ENCODE measurements at regions not wholly inside any gene's neighbourhood (a gene's known extent, or its start where the extent isn't known, plus 50 kb on each side); places are given as distances from the start of the nearest gene placed in this dataset.
"Not testable (repeated sequence)": the region's sequence is repeated elsewhere in the genome, so short reads cannot be mapped to it uniquely, and the experiment has no call there.

DNA sequence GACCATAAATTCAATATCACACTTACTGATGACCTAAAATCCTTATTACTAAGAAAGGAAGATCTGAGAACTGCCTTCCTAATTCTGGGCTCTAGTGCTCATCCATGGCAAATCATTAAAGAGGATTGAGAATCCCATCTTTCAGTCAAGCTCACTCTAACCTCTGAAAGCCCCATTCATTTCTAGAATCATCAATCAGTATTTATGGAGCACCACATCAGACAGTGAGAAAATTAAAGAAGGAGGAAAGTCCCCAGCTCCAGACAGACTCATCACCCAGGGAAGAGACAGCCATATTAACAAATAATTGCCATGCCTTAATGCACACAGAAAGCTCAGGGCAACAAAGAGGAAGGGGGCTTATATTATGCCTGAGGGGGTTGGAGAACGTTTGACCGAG lies 256.1 kb upstream of the SOX9 start:
- no peak for DNase-seq (ENCODE audit: low read depth)

DNA sequence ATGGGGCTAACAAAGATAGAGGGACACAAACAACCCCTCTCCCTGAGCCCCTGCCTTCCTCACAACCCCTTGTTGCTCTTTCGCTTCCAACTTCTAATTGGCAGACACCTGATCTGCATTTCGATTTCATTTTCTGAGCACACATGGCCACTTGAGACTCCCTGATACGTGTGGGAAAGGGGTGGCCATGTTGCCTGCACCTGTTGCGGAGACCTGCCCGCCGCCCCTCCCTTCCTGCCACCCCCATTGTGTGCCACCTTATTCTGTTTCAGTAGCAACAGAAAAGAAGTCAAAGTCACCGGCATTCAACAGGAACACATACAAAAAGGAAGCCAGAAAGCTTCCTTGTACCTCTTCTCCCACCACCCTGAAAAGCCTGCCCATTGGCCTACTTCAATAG lies 254.7 kb upstream of the SOX9 start:
- DNase-seq (ENCODE audit: low read depth), result no peak

DNA sequence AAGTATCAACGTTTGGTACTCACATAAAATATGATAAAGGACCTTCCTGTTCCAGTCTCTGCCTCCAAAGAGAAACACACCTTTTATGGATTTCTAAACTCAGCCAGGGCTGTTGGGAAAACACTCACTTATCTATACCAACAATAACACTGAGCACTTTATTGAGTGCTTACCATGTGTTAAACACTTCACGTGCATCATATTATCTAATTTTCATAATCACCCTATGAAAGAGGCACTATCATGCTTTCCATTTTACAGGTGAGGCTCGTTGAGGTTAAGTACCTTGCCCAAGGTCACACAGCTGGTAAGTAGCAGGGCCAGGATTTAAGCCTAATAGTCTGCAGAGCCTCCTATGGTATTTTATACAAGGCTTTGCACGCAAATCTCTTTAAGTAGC lies 251.5 kb upstream of the SOX9 start:
- DNase-seq (ENCODE audit: low read depth), result no peak

DNA sequence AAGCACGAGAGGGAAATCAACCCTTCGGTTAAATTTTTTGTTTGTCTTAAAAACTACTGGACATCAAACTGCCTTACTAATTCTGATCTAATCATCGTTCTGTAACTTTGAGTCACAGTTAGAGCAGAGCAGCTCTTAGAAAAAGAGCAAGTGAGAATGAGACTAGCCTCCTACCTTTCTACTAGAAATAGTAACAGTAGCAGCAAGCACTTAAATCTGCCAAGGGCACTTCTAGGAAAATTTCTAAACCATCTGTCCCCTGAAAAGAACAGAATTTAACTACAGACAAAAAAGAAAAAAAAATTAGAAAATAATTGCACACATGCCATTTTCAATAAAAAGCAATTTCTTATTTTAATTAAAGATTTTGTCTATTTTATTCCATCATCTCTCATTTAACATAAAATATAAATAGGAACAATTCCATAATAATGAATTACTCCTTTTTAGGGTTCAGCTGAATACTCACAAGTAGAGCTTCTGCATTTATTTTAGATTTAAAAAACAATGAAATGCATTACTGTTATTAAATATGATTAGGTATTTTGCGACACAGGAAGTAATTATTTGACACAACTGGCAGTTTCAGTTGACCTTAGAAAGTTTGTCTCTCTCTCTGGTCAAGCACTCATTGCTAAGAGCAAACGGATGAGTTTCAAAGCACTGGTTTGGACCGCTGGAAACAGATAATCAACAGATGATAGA lies 250.8 kb upstream of the SOX9 start:
- no peak for DNase-seq (ENCODE audit: low read depth)

DNA sequence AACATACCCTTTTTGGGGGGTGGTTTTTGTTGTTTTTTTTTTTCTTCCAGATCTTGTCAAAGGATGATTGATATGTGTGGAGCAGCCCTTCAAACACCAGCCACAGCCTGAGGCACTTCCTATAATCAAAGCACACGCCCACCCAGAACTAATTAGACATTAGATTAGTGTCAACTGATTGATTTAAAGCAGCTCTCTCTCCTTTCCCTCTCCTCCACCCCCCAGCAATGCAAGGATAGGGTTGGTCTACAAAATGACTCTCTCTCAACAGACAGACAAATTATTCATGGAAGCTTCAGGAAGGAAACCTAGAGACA lies 250.3 kb upstream of the SOX9 start:
- DNase-seq (ENCODE audit: low read depth), result no peak

DNA sequence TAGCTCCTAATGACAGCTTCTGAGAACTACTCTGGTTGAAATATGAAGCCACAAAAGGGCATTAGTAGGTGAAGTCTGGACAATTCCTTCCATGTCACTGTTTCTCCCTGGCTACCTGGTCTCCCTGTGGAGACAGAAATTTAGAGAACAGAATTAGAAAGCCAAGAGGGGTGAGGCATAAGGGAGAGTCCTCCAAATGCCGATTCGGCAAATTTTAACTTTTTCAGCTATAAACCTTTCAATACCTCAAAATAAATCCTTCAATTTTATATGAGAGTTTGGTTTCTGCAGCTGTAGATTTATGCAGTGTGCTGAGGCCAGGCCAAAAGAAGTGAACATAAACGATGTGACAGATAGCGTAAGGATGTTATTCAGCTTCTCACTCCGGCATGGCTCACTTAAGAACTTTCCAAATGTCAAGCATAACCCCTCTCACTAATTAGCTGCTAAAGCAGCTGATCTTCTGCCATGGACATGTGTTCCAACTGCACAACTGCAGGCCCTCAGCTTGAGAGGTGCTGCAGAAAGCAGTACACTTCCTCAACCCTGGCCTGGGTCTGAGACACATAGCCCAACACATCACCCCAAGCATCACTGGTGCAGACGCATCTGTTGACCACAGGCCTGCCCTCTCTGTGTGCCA lies 247.9 kb upstream of the SOX9 start:
- DNase-seq (ENCODE audit: low read depth), result no peak

DNA sequence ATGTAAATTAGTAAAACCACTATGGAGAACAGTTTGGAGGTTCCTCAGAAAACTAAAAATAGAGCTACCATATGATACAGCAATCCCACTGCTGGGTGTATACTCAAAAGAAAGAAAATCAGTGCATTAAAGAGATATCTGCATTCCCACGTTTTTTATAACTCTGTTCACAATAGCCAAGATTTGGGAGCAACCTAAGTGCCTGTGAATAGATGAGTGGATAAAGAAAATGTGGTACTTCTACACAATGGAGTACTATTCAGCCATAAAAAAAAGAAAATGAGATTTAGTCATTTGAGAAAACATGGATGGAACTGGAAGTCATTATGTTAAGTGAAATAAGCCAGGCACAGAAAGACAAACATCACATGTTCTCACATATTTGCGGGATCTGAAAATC lies 246.0 kb upstream of the SOX9 start:
- DNase-seq (ENCODE audit: low read depth), result not testable (repeated sequence)

DNA sequence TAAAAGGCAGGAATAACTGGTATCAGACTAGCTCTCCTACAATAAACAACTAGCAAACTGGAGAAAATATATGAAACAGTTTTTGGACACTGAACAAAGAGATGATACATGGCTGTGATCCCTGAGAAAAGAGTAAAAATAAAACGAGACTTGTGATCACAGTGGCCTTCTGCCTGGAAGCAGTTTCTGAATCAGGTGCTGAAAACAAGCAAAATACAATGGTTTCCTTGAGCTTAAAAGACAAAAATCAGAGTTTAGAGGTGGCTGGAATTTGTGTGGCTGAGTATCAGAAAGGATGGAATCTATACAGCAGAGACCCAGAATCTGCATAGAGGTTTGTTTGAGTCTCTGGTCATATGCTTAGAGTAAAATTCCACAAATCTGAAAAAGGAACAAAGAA lies 242.5 kb upstream of the SOX9 start:
- DNase-seq (ENCODE audit: low read depth), result no peak

DNA sequence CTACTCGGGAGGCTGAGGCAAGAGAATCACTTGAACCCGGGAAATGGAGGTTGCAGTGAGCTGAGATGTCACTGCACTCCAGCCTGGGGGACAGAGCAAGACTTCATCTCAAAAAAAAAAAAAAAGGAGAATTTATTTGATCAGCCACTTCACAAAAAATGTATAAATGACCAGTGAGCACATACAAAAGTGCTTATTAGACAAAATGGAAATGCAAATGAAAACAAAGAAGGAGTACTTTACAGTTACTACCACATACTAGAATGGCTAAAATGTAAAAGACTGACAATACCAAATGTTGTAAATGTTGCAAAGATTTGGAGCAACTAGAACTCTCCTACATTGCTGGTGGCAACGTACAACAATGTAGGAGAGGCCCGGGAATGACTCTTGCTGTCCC lies 241.8 kb upstream of the SOX9 start:
- DNase-seq (ENCODE audit: low read depth), result no peak

DNA sequence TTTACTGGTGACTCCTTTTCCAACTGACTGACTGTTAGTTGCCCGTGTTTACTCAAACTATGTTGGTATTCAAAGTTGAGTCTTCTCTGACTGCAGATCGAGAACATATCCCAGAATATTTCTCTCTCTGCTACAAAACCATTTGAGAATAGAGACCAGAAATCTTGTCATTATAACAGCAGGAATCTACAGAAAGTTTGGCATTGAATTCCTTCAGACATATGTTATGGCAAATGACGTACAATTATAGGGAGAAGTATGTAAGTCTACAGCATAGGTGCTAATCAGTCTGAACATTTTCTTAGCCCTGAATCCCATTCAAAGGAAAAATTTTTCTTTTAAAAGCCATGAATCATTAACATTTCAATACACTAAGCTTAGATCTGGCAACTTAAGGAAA lies 239.8 kb upstream of the SOX9 start:
- no peak for DNase-seq (ENCODE audit: low read depth)

DNA sequence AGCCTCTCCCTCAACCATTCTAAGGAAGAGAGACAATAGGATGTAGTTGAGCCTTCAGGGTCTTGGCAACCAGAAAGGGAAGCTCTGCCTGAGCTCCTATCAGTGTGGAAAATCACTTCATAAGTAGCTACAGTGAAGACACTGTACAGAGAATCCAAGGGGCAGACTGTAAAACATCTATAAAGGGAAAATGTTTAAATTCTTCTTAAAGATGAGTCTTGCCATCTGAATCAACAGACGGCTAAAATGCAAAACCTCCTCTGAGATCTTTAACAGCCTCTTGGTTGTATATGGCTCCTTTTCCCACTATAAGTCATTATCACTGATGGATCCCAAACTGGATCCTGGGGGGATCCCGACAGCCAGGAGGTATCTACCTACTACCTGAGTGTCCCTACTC lies 239.2 kb upstream of the SOX9 start:
- no peak for DNase-seq (ENCODE audit: low read depth)

DNA sequence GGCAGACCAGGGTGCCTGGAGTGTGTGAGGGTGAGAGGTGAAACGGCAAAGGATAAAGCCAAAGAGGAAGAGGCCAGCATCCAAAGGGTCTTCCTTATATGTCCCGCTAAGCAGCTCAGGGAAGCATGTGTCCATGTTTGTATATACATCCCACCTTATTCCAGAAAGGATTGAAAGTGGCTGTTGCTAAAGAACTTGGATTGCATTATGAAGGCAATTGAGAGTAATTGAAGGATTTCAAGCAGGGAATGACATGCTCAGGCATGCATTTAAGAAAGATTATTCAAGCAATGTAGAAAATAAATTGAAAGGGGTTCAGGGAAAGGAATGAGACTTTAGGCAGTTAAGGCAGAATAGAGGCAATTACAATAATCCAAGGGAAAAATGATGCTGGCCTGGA lies 237.6 kb upstream of the SOX9 start:
- no peak for DNase-seq (ENCODE audit: low read depth)

DNA sequence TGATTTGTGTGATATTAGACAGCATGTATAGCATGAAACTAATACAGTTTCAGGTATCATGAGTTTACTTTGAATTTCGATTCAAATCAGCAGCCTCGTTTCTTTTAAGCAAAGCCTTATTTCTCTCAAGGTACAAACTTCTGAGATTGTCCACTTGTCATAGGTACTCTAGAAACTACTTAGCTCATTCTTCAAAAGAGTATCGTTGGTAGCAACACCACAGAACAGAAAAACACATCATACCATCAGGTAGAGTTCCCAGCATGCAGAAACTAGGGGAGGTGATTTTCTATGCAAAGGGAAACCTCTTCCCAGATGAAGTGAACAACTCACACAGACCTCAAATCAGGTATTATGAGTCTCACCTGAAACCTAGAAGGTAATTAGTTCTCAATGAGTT lies 237.0 kb upstream of the SOX9 start:
- DNase-seq (ENCODE audit: low read depth), result no peak

DNA sequence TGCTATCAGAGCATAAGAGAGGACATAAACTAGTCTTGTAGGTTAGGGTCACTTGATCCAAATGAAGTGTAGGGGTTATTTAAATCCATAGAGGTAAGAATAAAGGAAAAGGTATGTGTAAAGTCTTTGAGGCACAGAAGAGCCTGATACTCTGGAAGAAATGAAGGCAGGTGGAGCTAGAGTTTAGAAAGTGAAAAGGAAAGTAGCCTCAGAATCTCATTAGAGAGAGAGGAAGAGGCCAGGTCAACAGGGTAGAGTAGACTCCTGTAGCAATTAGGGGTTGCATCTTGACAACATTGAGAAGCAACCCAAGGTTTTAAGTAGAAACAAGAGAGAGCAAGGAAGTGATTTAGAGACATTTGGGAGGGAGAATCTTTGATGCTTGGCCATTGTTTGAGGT lies 235.2 kb upstream of the SOX9 start:
- DNase-seq (ENCODE audit: low read depth), result no peak

DNA sequence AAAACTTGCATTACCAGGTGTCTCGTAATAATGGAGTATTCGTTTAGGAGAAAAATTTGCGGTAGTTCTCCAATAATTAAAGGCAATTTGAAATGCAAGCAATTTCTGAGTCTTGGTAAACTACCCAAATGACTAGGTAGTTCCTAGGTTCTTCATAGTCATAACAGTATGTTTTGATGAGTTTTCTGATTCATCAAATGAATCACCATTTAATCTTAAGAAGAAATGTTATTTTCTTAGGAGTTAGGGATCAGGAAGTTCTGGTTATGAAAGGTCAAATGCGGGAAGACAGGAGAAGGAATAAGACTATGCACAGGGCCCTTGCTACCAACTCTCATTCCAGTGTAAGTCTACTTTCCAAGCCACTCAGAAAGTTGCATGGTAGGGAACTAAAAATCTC lies 221.5 kb upstream of the SOX9 start:
- DNase-seq (ENCODE audit: low read depth), result no peak

DNA sequence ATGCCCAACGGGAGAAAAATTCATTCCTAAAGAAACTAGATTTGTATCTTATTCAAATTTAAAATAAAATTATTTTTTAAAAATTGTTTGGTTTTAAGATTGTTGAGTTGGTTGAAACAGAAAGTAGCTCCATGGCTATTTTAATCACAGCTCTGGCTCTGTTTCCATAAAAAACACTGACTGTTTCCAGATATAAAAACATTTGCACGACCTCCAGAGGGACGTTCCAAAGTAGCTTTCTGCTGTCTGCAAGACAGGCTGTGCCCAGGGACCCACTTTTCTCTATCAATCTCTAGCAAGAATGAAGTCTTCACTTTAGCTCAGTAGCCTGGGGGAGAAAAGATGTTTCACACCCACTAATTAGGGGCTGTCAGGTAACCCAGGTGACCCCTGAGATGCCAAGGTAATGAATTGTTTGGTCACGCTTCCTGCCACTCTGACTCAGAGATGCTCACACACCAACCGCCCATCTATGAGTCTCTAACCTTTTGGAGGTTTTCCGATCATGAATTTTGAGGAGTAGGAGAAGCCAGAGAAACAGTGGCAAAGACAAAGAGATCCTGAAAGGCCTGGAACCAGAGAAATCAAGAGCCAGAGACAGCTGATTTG lies 220.1 kb upstream of the SOX9 start:
- no peak for DNase-seq (ENCODE audit: low read depth)

DNA sequence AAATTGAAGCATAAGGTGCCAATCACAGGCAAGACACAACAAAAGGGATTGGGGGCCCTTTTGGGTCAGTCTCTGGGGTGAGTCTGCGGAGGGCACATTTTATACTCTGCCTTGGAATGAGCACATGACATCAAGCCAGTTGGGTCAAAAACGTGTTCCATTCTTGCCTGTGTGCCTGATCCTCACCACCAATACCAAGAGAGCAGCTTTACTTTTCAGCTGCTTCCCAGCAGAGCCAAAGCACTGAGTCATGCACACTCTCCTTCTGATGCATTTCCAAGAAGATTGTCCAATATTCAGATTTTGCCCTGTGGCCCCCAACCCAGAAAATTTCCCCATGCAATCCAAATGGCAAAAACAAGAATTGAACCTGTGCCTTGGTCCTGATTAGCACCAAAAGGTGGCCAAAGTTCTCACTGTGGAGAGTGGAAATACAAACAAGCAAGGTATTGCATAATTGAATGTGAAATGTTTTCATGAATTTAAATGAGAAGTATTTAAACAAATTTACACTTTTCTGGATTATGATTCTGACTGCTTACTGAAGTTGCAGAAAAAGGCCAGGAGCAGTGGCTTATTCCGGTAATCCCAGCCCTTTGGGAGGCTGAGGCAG lies 217.8 kb upstream of the SOX9 start:
- no peak for DNase-seq (ENCODE audit: low read depth)

DNA sequence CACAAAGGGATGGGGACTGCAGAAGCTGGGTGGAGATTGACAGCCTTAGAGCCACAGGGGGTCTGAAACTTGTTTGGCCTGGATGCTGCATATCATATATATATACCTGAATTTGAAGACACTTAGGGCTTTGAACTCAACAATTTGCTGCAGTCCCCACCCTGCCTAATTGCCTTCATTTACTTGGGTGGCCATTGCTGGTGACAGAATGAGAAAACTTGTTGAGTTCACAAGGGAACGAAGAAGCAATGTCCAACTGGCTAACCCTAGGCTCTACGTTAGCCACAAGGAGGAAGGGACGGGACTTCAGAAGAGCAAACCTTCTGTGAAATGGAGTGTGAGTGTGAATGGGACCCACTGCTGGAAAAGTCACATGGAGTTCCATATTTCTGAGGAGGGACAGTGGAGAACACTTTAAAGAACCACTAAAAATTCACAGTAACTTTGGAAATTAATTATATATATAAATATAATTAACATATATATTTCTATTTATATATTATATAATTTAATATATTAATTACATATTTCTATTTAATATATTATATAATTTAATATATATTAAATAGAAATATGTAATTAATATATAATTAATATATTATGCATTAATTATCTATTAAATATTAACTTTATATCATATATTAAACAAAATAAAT lies 215.3 kb upstream of the SOX9 start:
- DNase-seq (ENCODE audit: low read depth), result no peak

DNA sequence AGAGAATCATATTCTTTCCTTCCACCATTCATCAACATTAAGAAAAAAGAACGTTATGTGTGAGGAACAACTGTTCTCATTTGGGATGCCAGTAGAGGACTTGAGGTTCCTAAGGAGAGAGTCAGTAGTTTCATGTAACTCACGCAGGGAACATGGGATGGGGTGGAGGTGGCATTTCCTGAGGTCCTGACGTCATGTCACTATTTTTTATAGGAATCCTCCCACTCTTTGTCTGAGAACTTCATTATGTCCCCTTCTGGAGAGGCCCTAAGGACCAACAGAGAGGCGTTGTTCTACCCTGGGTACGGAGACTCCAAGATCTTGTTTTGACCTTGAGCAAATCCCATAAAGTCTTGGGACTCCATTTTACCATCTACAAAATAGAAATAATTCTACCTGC lies 211.7 kb upstream of the SOX9 start:
- no peak for DNase-seq (ENCODE audit: low read depth)

DNA sequence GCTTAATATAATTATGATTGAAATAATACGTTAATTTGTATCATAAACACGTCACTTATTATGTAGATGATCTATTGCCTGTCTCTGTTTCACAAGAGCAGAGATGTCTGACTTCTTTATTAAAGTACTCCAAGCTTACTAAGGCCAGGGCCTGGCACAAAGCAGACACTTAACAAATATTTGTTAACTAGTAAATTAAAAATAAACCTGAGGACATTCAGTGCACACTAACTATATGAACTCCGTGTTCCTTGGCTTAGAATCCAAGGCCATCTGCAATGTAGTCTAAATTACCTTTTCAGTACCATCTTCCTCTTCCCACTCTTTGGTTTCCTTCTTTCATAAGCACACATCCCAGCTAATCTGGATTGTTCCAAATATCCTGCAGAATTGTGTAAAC lies 210.8 kb upstream of the SOX9 start:
- no peak for DNase-seq (ENCODE audit: low read depth)

DNA sequence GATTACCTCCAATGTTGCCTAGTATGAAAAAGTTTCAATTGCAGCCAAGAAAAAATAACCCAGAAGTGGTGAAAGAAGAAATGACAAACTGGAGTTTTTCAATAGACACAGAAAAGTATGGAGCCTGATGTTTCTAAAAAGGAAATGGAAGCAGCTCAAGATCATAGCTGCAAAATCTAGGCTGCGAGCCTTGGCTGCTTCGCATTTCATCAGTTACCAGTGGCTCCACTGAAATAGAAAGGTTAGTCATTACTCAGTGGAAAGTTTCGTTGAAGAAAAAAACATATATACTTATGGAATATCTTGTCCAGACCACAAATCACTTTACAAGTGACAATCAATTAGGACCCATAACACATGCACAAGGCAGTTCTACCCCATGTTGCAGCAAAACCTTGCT lies 206.8 kb upstream of the SOX9 start:
- no peak for DNase-seq (ENCODE audit: low read depth)

DNA sequence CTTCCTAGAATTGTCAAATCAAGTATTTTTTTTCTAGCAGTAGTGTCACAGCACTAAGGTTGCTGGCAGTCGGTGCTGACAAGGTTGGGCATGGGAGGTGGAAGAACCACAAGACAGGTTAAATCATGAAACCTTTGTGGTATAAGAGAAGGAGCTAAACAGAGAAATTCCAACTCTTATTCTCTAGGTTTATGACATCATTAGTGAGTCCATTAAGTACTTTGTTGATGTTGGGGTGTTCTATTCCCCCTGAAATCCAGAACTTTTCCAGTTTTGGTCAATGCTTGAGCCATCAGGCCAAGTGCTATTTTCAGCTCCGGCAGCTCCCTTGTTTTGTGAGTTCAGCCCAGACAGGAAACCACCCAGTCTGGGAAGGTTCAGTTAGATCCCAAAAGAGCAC lies 206.0 kb upstream of the SOX9 start:
- no peak for DNase-seq (ENCODE audit: low read depth)

DNA sequence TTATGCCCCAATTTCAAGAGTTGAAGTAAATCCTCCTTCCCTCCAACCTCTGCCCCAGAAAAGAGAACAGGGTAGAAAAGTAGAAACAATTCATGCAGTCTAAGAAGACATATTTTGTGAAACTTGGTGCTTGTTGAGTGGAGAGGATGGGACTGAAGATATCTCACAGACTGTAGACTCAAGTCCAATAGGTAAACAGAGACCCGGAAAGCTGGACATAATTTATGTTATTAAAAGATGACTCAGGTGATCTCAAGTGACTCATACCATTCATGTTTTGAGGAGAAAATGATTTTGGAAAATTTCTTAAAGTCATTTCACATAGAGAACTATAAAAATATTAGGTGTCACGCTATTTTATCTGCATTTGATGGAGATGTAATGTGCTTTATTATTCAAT lies 203.1 kb upstream of the SOX9 start:
- DNase-seq (ENCODE audit: low read depth), result no peak
